Hematopoietic multipotent progenitor cell treated with erythropoietin and hydrocortisone succinate and interleukin-3 and kit ligand, for 4 days (in vitro differentiated cells): ENCODE measurements at regions not wholly inside any gene's neighbourhood (a gene's known extent, or its start where the extent isn't known, plus 50 kb on each side); places are given as distances from the start of the nearest gene placed in this dataset.

Source experiments
- DNase-seq: peaks from one replicate; pipeline ENCODE4 v3.0.0-alpha.2; 2015

DNA sequence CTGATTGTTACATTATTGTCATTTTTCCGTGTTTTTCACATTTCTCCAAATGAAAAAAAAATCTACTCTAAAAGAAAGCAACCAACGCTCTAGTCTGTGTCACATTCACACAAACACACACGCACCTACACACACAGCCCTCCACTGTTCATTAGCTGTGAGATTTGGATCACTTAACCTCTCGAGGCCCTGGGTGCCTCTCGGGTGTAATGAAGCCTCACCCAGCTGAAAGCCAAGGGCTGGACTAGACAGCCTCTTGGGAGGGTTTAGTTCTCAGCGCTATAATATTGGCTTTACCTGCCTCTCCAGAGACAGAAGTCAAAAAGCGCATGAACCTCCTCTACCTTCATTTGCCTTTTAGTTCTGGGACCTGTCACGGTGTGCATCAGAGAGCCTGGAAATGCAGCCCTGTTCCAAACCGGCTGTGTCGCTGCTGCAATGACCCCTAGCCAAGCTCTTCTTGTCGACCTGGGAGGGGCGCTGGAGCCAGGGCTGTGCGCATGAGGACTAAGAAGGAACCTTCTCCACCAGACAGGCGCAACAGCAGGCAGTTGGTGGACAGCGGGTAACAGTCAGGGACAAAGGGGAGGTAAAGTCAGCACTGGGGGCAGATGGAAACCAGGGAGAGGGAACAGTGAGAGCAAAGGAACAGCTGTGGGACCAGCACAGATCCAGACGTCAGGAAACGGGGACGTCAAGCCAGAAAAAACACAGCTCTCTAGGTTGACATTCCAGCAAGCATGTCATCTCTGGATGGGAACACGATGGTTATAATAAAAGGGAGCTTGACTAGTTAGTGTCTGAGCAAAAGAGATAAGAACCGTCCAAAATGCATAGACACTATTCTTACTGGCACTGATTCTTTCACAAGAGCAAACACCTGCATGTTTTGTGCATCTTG, 375.9 kb downstream of the EFNB2 start:
- no peak for DNase-seq

DNA sequence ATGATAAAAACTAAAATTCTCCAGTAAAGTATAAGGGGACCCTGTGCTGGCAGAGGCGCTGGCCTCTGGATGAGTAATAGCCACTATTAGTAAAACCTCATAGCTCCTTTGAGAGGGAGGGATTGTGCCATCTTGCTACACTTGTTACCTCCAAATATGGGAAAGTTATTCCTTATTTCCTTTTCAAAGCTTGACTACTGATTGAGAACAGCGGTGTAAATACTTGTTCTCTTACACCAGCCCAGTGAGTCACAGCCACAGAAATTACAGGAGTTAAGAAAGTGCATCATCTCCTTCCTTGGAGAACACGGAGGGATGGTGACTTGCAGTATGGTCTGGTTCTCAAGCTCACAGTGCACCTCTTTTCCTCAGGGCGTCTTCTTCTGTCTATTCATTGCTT, 379.0 kb downstream of the EFNB2 start:
- DNase-seq = no peak

DNA sequence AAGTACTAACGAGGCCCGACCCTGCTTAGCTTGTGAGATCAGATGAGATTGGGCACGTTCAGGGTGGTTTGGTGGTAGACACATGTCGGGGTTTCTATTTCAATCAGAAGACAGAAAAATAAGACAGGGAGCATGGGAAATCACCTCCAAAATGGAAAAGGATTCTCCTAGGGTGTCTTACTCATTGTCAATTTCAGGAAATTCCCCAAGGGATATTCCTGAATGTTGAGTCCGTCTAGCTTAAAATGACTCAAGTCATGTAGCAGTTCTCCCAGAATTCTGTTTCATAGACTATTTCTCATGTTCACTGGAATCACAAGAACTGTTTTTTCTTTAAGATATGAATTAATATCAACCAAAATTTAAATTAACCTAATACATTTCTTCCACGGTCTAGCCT, 380.1 kb downstream of the EFNB2 start:
- no peak for DNase-seq

DNA sequence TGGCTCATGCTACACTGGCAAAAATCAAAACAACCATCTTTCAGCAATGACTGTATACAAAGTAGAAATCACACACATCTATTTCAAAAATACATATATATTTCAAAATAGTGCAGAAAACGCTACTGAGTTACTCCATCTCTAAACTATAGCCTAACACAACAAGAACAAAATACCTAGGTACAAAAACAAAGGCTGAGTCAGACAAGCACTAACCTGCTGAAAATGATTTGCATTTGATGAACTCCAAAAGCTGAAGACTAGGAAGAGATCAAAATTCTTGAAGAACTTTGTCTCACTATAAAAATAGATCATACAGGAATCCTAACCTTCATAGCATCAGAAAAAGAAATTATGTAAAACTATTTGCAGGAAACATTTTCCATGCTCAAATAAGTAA, 381.6 kb downstream of the EFNB2 start:
- DNase-seq = no peak

DNA sequence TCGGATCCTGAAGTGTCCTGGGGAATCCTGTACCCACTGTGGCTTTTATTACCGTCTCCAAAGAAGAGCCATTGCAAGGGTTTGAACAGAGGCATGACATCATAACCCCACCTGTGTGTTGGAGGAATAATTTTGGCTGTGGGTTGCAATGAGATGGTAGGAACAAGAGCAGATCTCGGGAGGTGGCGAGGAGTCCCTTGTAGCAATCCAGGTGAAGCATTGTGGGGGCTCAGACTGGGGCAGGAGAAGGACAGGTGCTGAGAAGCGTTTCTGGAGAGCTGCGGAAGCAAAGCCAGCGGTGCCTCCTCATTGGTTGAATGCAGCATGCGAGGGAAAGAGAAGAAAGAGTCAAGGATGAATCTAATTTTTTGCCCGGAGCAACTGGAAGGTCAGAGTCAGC, 382.4 kb downstream of the EFNB2 start:
- no peak for DNase-seq

DNA sequence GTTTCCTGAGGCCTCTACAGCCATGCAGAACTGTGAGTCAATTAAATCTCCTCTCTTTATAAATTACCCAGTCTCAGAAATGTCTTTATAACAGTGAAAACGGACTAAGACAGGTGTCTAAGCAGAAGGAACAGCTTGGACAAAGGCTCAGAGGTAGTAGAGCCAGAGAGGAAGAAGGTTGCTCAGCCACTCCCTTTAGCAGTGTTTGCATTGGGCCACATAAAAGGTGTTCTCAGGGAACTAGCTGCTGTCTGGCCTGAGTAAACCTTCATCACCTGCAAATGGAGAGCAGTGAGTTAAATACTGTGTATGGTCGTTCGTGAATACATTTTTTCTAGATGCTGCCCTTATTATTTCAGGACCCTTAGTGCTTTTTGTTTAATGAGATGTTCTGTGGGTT, 383.4 kb downstream of the EFNB2 start:
- DNase-seq = no peak

DNA sequence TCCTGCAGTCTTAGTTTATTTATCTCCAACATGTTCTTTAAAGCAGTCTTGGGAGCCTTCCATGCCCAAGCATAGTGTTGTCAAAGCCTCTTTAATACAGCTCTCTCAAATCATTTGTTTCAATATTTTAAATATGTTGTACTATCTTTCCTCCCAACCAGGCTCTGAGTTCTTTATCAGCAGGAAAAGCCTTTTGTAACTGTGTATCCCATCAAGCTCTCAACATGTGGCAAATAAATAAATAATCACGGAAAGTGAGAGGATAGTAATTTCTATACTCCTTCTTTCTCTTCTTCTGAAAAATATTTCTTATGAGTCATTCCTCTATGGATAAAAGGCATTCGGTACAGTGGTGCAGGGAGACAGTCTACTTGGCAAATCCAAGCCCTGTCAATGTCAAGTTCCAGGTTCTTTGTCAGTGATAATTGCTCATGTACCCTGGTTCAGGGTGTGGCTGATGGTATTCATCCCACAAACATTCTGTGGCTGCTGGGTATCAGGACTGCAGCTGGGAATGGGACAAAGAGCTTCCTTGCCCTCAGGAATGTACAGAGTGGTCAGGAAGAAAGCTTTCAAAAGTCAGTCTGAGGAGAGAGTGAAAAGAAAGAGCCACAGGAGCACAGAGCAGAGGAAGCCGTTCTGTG, 384.3 kb downstream of the EFNB2 start:
- DNase-seq = no peak

DNA sequence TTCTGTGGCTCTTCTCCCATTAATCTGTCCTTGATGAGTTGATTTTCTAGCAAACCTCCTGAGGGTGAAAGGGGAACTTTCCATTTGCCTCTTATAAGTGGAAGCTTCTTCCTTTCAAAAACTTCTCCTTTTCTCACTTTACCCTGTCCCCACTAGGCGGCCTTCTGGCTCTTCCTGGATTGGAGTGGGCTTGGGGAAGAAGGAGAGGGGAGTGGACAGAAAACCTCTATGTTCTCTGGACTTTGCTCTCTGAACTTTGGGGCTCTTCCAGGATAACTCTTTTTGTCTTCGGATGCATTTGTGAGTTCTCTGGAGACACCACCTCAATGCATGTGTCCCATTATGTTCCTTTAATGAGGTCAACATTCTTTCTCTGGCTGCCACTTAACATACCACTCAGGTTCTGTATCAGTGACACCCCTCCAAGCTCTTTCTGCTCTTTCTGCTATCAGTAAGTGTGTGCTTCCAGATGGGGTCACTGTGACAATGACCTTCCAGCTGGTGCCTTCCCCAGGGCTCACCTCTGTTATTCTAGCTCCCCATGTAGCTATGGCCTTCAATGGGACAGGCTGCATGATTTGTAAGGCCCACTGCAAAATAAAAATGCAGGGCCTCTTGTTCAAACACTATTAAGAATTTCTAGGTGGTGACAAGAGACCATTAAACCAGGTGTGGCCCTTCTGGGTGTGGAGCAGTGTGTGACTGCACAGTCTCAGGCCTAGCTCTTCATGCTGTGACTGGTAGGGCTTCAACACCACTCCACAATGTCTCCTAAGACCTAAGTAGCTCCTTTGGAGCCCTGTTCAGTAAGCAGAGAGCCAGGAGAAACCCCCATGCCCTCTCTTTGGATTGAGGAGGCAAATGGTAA, 389.2 kb downstream of the EFNB2 start:
- no peak for DNase-seq

DNA sequence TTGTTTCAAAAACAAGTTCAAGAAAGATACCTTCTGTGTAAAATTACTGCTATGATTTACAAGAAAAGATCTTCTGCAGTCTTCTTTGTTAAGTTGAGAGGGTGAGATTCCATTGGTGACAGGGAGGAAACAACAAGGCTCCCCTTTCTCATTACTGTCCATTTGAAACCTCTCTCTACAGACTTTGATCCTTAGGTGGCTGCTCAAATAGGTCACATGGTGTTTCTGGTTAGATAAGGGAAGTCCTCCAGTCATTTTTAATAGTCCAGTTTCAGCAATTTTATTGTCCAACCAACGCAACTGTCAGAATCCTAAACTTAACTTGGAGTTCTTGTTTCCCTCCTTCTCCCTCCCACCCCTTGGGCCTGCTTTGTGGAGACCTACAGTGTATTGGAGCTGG, 390.4 kb downstream of the EFNB2 start:
- no peak for DNase-seq

DNA sequence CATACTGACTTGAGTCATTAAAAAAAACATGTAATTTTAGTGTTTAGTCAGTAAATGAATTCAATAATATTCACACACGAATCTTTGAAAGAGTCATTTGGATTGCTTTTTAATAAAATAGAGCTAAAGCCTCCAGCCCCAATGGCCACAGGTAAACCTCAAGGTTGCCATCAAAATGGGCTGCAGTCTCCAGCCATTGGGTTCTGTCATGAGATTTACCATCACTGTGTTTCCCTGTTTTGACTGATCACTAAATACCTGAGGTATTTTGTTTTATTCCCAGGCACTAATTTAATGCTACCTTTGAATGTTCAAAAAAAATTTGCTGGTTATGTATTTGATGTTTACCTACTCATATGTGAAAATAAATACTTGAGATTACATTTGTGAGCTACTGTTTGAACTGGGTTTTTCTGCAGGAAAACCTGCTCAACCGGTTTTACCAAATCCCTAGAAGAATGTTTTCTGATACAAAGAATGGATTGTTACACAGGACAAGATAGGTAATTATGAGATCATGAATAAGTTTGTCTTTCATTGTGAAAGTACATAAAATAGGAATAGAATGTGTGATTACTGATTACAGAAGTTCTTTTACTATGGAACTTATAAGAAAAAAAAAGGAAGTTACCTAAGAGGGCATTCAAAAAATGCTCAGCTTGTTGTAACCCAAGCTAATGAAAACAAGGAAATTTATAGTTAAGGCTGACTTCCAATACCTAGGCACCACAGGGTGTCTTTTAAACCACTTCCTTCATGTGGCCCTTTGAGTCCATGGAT, 391.3 kb downstream of the EFNB2 start:
- DNase-seq = peak; percentile 4

DNA sequence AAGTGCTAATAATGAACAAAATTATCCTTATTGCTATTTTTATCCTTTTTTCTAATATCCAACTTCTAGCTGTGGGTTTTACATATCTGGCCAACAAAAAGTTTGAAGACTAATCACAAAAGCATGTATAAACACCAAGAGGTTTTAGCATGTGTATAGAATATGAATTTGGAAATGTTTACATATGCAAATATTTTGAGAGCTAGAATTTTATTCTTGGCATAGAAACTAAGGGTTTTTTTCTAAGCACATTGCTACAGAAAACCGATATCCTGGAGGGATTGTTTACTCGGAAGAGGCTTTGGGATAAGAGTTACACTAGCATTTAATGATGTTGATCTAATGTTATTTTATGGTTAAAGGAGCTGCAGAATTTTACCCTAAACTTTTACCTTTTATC, 392.1 kb downstream of the EFNB2 start:
- no peak for DNase-seq

DNA sequence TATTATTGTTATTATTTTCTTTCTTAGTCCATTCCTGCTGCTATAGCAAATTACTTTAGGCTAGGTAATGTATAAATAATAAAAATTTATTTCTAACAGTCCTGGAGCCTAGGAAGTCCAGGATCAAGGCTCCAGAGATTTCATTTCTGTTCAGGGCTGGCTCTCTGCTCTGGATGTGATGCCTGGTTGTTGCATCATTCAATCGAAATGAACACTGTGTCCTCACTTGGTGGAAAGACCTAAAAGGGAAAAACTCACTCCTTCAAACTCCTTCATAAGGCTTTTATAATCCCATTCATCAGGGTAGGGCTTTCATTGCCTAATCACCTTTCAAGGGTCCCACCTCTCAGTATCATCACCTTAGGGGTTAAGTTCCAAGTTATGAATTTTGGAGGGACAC, 395.0 kb downstream of the EFNB2 start:
- no peak for DNase-seq

DNA sequence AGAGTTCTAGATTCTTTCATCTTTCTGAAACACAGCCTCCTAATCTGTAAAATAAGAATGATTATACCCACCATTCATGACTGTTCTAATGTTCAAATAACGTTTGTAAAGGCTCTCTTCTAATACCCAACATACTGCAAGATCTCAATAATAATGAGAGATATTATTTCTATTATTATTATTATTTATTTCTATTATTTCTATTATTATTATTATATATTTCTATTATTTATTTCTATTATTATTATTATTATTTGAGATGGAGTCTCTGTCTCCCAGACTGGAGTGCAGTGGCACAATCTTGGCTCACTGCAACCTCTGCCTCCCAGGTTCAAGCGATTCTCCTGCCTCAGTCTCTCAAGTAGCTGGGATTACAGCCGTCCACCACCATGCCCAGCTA, 395.5 kb downstream of the EFNB2 start:
- DNase-seq = no peak

DNA sequence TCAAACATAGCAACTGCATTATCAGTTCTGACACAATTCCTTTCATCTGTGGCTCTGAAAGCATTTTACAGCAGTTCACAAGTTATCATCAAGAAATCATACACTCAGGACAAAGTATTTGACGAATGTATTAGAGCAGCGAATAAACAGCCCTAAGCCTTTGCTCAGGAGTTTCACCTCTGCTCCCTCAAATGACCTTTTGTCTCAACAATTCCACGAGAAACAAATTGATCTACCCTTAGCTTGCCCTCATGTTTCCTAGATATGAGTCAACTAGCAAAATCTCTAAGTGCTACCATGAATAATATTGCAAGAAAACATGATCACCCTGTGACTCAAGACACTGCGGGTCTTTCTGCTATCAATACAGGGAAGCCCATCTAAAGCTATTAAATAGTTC, 396.1 kb downstream of the EFNB2 start:
- DNase-seq = no peak

DNA sequence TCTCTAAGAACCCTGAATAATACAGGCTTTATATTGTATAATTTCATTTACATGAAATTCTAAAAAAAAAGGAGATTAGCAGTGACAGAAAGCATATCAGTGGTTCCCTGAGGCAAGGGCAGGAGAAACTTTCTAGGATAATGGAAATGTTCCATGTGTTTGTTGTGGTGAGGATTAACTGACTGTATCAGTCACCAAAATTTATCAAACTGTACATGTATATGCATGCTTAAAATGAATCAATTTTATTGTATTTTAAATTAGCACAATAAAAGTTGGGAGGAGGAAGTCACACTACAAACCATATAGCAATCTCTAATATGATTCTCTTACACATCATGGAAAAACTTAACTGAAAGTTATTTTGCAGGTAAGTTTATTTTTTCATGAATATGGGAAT, 396.8 kb downstream of the EFNB2 start:
- DNase-seq = no peak

DNA sequence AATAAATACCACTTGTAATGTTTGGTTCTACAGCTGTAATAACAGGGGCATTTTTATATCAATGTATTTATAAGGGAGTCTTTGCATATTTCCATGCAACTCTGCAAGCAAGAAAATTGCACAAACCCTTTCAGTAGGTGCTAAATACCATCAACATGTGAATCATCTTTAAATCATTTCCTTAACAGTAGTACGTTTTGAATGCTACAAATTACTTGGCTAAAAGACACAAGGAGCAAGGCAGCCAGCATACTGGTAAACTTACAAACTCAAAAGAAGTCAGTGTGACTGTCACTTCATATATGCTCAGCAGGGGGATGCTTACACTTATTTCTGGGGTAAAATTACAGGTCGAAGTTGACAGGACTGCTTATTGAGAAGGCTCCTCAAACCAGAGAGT, 402.4 kb downstream of the EFNB2 start:
- DNase-seq = no peak

DNA sequence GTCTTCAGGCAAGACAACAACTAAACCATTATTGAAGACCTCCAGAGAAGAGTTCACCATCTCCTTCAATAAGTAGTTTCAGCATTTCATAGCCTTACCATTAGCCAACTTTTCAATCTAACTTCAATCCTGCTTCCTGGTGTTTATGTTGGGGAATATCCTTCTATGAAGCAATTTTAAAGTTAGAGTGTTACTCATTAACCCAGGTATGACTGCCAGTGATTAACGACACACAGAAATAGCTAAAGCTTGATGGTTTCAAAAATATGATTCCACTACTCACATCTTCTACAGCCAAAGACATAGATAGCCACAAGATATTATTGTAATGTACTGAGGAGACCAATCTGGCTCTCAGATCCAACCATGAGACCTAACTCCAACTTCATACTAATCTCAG, 403.2 kb downstream of the EFNB2 start:
- no peak for DNase-seq

DNA sequence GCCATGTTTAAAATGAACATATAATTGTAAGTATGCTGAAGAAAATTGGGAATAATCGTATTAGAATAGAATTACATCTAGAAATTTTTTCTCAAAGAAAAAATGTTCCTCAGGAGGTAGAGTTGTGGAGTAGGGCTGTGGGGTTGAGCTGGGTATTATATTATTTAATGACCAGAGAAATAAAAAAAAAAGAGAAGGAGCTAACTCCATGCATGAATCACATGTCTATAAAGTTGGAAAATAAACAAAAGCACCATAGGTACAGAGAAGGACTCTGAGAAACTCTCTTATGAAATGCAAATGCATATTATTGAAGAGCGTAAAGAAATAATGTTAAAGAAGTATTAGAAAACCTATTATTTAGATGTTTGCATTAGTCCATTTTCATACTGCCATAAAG, 405.5 kb downstream of the EFNB2 start:
- no peak for DNase-seq

DNA sequence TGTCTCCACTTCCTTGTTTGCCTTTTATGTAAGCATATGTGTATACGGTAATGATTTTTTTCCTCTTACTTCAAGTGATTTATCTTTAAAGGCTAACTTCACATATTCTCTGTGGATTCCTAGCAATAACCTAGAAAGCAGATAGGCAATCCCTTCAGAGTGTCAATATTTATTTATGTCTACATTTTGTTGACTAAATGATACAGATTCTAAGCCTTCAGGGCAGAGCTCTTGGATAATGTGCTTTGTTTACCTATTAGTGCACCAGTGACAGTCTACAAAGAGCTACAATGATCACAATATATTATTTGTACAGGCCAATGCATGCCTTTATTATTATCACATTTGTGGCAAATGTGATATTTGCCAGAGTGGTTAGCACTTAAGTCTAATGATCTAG, 406.2 kb downstream of the EFNB2 start:
- DNase-seq = no peak

DNA sequence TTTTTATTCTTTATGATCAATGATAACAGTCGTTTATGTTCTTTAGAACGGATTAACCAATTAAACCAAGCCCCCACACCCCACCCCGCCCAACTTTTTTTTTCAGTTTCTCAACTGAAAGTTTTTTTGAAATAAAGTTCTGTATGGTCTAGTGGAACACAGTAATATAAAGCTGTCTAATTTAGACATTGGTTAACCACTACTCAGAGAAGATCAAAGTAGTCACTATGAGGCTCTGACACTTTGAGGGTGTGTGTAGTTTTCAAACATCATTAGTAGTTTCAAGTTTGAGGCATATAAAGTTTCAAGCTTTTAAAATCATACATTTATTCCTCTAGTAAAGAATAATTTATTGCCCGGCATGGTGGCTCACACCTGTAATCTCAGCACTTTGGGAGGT, 413.2 kb downstream of the EFNB2 start:
- no peak for DNase-seq

DNA sequence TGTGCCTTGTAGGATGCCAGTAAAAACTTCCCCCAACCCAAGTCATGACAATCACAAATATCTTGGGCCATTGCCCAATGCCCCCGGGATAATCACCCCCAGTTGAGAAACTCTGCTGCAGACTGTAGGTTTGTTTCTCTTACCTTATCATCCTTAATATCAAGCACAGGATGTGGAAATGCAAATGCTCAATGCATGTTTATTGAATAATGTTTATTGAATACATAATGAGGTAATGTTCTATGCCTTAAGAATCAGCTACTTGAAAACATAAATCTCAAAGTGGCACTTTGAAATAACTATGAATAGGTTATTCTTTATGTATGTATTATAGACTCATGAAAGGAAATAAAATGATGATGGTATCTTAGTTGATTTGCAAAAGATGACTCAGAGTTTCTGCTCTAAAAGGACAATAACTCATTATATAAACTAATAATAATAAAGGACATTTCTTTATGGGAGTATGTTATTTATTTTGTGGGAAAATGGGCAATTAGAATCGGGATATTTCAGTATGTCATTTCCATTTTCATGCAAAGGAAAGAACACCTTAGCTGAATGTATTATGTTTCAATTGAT, 414.2 kb downstream of the EFNB2 start:
- DNase-seq = no peak

DNA sequence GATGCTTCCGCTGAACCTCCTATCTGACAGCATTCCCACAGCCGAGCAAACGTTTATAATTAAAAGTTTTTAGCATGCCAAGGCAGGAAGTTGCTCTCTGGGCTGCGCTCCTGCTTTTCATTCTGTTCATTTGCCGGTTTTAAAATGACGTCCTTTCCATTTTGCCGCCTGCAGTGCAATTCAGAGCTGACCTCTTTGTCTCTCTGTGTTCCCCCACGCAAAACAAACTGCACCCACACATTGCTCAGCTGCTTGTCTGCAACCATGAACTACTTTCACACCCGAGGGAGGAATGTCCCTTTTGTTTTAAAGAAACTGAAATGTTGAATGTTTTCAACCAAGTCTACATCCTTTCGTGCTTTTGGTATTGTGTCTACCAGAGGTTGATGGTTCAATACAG, 416.5 kb downstream of the EFNB2 start:
- no peak for DNase-seq

DNA sequence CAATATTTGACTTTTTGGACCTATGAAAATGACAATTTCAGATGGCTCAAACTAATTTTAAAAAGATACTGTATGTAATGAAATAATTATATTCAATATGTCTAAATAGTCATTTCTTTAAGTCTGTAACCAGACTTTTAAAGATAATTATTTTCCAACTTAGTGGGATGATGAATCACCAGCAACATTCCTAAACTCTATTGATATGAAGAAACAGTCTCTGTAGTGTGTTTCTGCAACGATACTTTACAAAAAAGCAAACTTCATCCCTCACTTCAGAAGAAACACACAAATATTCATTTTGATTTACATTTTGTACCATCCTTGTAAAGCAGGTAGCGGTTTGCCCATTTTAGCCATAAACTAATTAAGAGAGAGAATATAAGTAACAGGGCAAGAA, 417.4 kb downstream of the EFNB2 start:
- DNase-seq = no peak
